HCT116 (cell line): ENCODE measurements at regions not wholly inside any gene's neighbourhood (a gene's known extent, or its start where the extent isn't known, plus 50 kb on each side); places are given as distances from the start of the nearest gene placed in this dataset.

ENCODE experiments used
- ATAC-seq: fragments of 200-7000 bp; cut with Tn5 transposase; 2 replicates; pipeline ENCODE4 v1.9.1; 2020; ENCODE audit warnings: mild to moderate bottlenecking, moderate library complexity
- BruUV-seq: library from RNA; stranded (reverse); fragments of 400-500 nt; replicated peaks from 2 replicates; lab custom pipeline; 2021; lab: Mats Ljungman, UMichigan
- CTCF ChIA-PET: fragments of 300-600 bp; sonication (Branson Sonifier 250); formaldehyde crosslinking; loops from one replicate; lab custom pipeline; 2021; ENCODE audit warnings: antibody characterized with exemption; lab: Charles Lee
- POLR2A ChIA-PET: fragments of 300-600, 350-600 bp; sonication (Branson Sonifier 250); formaldehyde crosslinking; loops from one replicate; lab custom pipeline; 2021; ENCODE audit warnings: antibody characterized with exemption; lab: Charles Lee
- RAD21 ChIA-PET, 2 experiments: fragments of 300-600 bp; sonication (Branson Sonifier 250); formaldehyde crosslinking; loops; one replicate each; lab custom pipeline; 2023; ENCODE audit warnings: low total read pairs in 2 of 2; ENCODE audit not compliant: uncharacterized antibody in 2 of 2, unreplicated experiment in 2 of 2, low non-redundant PET in 1 of 2; lab: Charles Lee
- DNase-seq: peaks from one replicate; pipeline ENCODE4 v3.0.0-alpha.2; 2010; ENCODE audit warnings: low read depth, low spot score
- H2AFZ ChIP-seq: fragments of 200-600 bp; shearing (Covaris generic), sonication (generic); 2 replicates; pipeline ENCODE4 v1.6.1; 2017; ENCODE audit warnings: low read depth, mixed run types, mixed read lengths, antibody characterized with exemption, low read length; ENCODE audit not compliant: poor library complexity, severe bottlenecking
- H3K27ac ChIP-seq: 2 replicates; pipeline ENCODE4 v1.5.1; 2012; ENCODE audit warnings: low read depth, low read length
- H3K27me3 ChIP-seq: fragments of 200-600 bp; sonication (generic); 2 replicates; pipeline ENCODE4 v1.6.1; 2016; ENCODE audit warnings: mixed run types, low read length, mixed read lengths; ENCODE audit not compliant: insufficient read depth
- H3K36me3 ChIP-seq, 2 experiments: fragments of 200-500 bp in 1 of 2; fragments of 200-600 bp in 1 of 2; sonication (Bioruptor generic) in 1 of 2; sonication (generic) in 1 of 2; 2 replicates each; pipeline versions ENCODE4 v1.5.1 to v1.6.1; 2014 to 2016; ENCODE audit warnings: low read length in 2 of 2, inconsistent platforms in 1 of 2, mixed read lengths in 1 of 2, mixed run types in 1 of 2; ENCODE audit not compliant: insufficient read depth in 2 of 2, control insufficient read depth in 1 of 2
- H3K4me1 ChIP-seq, 2 experiments: fragments of 200-600 bp in 1 of 2; sonication (generic) in 1 of 2; 2 replicates each; pipeline versions ENCODE4 v1.5.1 to v1.6.1; 2012 to 2017; ENCODE audit warnings: low read length in 2 of 2, inconsistent platforms in 1 of 2, mild to moderate bottlenecking in 1 of 2, mixed read lengths in 1 of 2, mixed run types in 1 of 2, moderate library complexity in 1 of 2; ENCODE audit not compliant: insufficient read depth in 2 of 2, control insufficient read depth in 1 of 2
- H3K4me2 ChIP-seq: fragments of 200-600 bp; sonication (generic); 2 replicates; pipeline ENCODE4 v1.6.1; 2017; ENCODE audit warnings: mixed run types, low read length, mixed read lengths
- H3K4me3 ChIP-seq, 2 experiments: fragments of 200-600 bp in 1 of 2; sonication (generic) in 1 of 2; replicated peaks in 1 of 2; 2 replicates each; pipeline ENCODE4 v1.5.1; 2011 to 2016; ENCODE audit warnings: low read length in 2 of 2, control low read depth in 1 of 2, low read depth in 1 of 2, mild to moderate bottlenecking in 1 of 2, mixed read lengths in 1 of 2, mixed run types in 1 of 2
- H3K79me2 ChIP-seq: fragments of 200-600 bp; sonication (generic); 2 replicates; pipeline ENCODE4 v1.6.1; 2017; ENCODE audit warnings: mild to moderate bottlenecking, mixed run types, low read length, moderate library complexity, mixed read lengths; ENCODE audit not compliant: insufficient read depth
- H3K9ac ChIP-seq: fragments of 200-600 bp; sonication (generic); 2 replicates; pipeline ENCODE4 v1.6.1; 2016; ENCODE audit warnings: low read length, mixed read lengths
- H3K9me2 ChIP-seq: fragments of 200-600 bp; sonication (generic), shearing (Covaris generic); 2 replicates; pipeline ENCODE4 v1.6.1; 2017; ENCODE audit warnings: mixed run types, mild to moderate bottlenecking, moderate library complexity; ENCODE audit not compliant: insufficient read depth
- H3K9me3 ChIP-seq, 2 experiments: fragments of 200-500 bp in 1 of 2; fragments of 200-600 bp in 1 of 2; sonication (Bioruptor generic) in 1 of 2; sonication (generic) in 1 of 2; 2 replicates each; pipeline ENCODE4 v1.6.1; 2014 to 2017; ENCODE audit warnings: low read length in 2 of 2, mixed read lengths in 2 of 2, inconsistent platforms in 1 of 2, low read depth in 1 of 2, mild to moderate bottlenecking in 1 of 2, mixed run types in 1 of 2, moderate library complexity in 1 of 2; ENCODE audit not compliant: control insufficient read depth in 1 of 2, insufficient read depth in 1 of 2
- H4K20me1 ChIP-seq: fragments of 200-600 bp; sonication (generic), shearing (Covaris generic); 2 replicates; pipeline ENCODE4 v1.6.1; 2017; ENCODE audit warnings: mixed run types, mild to moderate bottlenecking, moderate library complexity; ENCODE audit not compliant: insufficient read depth
- ATF3 ChIP-seq: IDR thresholded peaks from 2 replicates; pipeline ENCODE4 v1.6.1; 2012
- CBX3 ChIP-seq: IDR thresholded peaks from 2 replicates; pipeline ENCODE4 v1.6.1; 2012; ENCODE audit warnings: low read depth
- ELF1 ChIP-seq: IDR thresholded peaks from 2 replicates; pipeline ENCODE4 v1.6.1; 2012; ENCODE audit warnings: low read depth, borderline replicate concordance
- RAD21 ChIP-seq: IDR thresholded peaks from 2 replicates; pipeline ENCODE4 v1.6.1; 2012; ENCODE audit warnings: low read depth, mild to moderate bottlenecking
- REST ChIP-seq: IDR thresholded peaks from 2 replicates; pipeline ENCODE4 v1.6.1; 2012; ENCODE audit warnings: low read depth
- SIN3A ChIP-seq: IDR thresholded peaks from 2 replicates; pipeline ENCODE4 v1.6.1; 2012; ENCODE audit warnings: low read depth
- YY1 ChIP-seq: IDR thresholded peaks from 2 replicates; pipeline ENCODE4 v1.6.1; 2011; ENCODE audit warnings: low read length, low read depth, moderate library complexity, mild to moderate bottlenecking; ENCODE audit not compliant: insufficient replicate concordance; ENCODE audit errors: extremely low read depth
- ZFX ChIP-seq: fragments of 450-650 bp; IDR thresholded peaks from 2 replicates; pipeline ENCODE4 v1.6.1; 2017
- intact Hi-C: fragments of 100-400 bp; cut with micrococcal nuclease; formaldehyde crosslinking; loops from 2 replicates; pipeline ENCODE4 v1.10.0; 2022
- TF ChIP-seq, protein P1 (sequence below): IDR thresholded peaks from 2 replicates; pipeline ENCODE4 v1.6.1; 2012

DNA sequence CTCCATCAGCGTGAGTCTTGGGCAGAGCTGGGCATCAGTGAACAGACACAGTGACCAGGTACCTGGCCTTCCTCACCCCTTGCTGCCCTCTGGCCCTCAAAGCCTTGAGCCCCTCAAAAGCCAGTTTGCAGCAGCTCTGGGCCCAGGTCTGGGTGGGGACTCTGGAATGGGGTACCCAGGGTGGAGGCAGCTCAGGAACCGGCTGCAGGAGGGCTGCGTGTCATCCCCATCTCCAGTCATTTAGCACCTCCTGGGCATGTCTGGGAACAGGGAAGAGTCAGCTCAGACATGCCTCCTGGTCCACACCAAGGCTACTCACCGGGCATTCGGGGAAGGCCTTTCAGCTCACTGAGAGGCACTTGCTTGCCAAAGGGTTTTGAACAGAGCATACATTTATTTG is 503.3 kb downstream of the TCERG1L start:
- no peaks in the 10 kb centered on the region for H3K79me2 ChIP-seq
- no peaks in the 10 kb centered on the region for H3K9me2 ChIP-seq
- H3K36me3 ChIP-seq = no peaks in the 10 kb centered on the region
- H3K4me2 ChIP-seq = no peak overlapping the region
- ChIA-PET RAD21 (no interaction called here), CTCF (no interaction called here), POLR2A (no interaction called here)
- BruUV-seq = no TSS peak
- no peaks in the 10 kb centered on the region for H3K9me3 ChIP-seq
- H3K9ac ChIP-seq = no peak overlapping the region
- ATAC-seq (no peak), DNase-seq (no peak)
- no peaks in the 10 kb centered on the region for H3K4me1 ChIP-seq
- H3K4me3 ChIP-seq = no peak overlapping the region
- H2AFZ ChIP-seq = no peak overlapping the region
- H3K27ac ChIP-seq = no peak overlapping the region
- H4K20me1 ChIP-seq = no peaks in the 10 kb centered on the region
- H3K27me3 ChIP-seq = no peaks in the 10 kb centered on the region
- intact Hi-C loops = no loop called here
- TF ChIP-seq ATF3 (no peak), ZFX (no peak), SIN3A (no peak), ELF1 (no peak), CBX3 (no peak), REST (no peak), YY1 (no peak), RAD21 (no peak)
- TF ChIP-seq, protein P1, sequence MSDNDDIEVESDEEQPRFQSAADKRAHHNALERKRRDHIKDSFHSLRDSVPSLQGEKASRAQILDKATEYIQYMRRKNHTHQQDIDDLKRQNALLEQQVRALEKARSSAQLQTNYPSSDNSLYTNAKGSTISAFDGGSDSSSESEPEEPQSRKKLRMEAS = no peak
